ENCODE measurements at regions not wholly inside any gene's neighbourhood (a gene's known extent, or its start where the extent isn't known, plus 50 kb on each side); places are given as distances from the start of the nearest gene placed in this dataset.
A peak's percentile ranks its signal among the peaks of the same experiment; 100 is the strongest.
"Not testable (repeated sequence)": the region's sequence is repeated elsewhere in the genome, so short reads cannot be mapped to it uniquely, and the experiment has no call there.

- DNase-seq: no peak
- Histone ChIP-seq H3K36me3 (no peaks in the 10 kb centered on the region), H3K27me3 (no peaks in the 10 kb centered on the region), H3K4me3 (no peak overlapping the region), H3K4me1 (no peaks in the 10 kb centered on the region), H3K9me3 (replicated peaks) (no peaks in the 10 kb centered on the region), H3K27ac (no peak overlapping the region)
Measured at GRCh38 chr6:150692604-150693003, 92.9 kb downstream of the PLEKHG1 start.

GRCh38 chr6:150694889-150695288 lies 95.2 kb downstream of the PLEKHG1 start:
- Histone ChIP-seq H3K4me3 (no peak overlapping the region), H3K9me3 (replicated peaks) (no peaks in the 10 kb centered on the region), H3K4me1 (no peaks in the 10 kb centered on the region), H3K36me3 (no peaks in the 10 kb centered on the region), H3K27ac (no peak overlapping the region), H3K27me3 (no peaks in the 10 kb centered on the region)
- no peak for DNase-seq

GRCh38 chr6:150695652-150696051 lies 96.0 kb downstream of the PLEKHG1 start:
- H3K36me3 ChIP-seq: no peaks in the 10 kb centered on the region
- H3K4me1 ChIP-seq: no peaks in the 10 kb centered on the region
- no peak overlapping the region for H3K27ac ChIP-seq
- no peak overlapping the region for H3K4me3 ChIP-seq
- H3K9me3 ChIP-seq (replicated peaks): no peaks in the 10 kb centered on the region
- no peak for DNase-seq
- no peaks in the 10 kb centered on the region for H3K27me3 ChIP-seq

- H3K36me3 ChIP-seq: no peaks in the 10 kb centered on the region
- no peak overlapping the region for H3K27ac ChIP-seq
- H3K4me3 ChIP-seq: no peak overlapping the region
- no peaks in the 10 kb centered on the region for H3K27me3 ChIP-seq
- no peaks in the 10 kb centered on the region for H3K9me3 ChIP-seq (replicated peaks)
- H3K4me1 ChIP-seq: no peaks in the 10 kb centered on the region
- peak in 1 of 2 experiments; percentile 58 for DNase-seq
Measured at GRCh38 chr6:150696190-150696589, 96.5 kb downstream of the PLEKHG1 start.

- not testable (repeated sequence) for H3K27ac ChIP-seq; H3K36me3 ChIP-seq; H3K4me3 ChIP-seq; H3K27me3 ChIP-seq; H3K9me3 ChIP-seq (replicated peaks); H3K4me1 ChIP-seq; DNase-seq
Measured at GRCh38 chr6:150696918-150697317, 97.2 kb downstream of the PLEKHG1 start.

GRCh38 chr6:150697515-150697914 lies 97.8 kb downstream of the PLEKHG1 start:
- H3K4me1 ChIP-seq: no peaks in the 10 kb centered on the region
- no peaks in the 10 kb centered on the region for H3K36me3 ChIP-seq
- DNase-seq: peak; percentile 24 to 54
- H3K27ac ChIP-seq: no peak overlapping the region
- no peak overlapping the region for H3K4me3 ChIP-seq
- no peaks in the 10 kb centered on the region for H3K9me3 ChIP-seq (replicated peaks)
- no peaks in the 10 kb centered on the region for H3K27me3 ChIP-seq

- H3K27ac ChIP-seq: no peak overlapping the region
- H3K9me3 ChIP-seq (replicated peaks): no peaks in the 10 kb centered on the region
- no peaks in the 10 kb centered on the region for H3K4me1 ChIP-seq
- DNase-seq: no peak
- H3K27me3 ChIP-seq: no peaks in the 10 kb centered on the region
- no peaks in the 10 kb centered on the region for H3K36me3 ChIP-seq
- no peak overlapping the region for H3K4me3 ChIP-seq
Measured at GRCh38 chr6:150698391-150698790, 98.7 kb downstream of the PLEKHG1 start.

- no peaks in the 10 kb centered on the region for H3K27me3 ChIP-seq
- H3K36me3 ChIP-seq: no peaks in the 10 kb centered on the region
- H3K27ac ChIP-seq: no peak overlapping the region
- no peaks in the 10 kb centered on the region for H3K9me3 ChIP-seq (replicated peaks)
- no peak for DNase-seq
- H3K4me1 ChIP-seq: no peaks in the 10 kb centered on the region
- H3K4me3 ChIP-seq: no peak overlapping the region
Measured at GRCh38 chr6:150702675-150703074, 103.0 kb downstream of the PLEKHG1 start.

- no peaks in the 10 kb centered on the region for H3K9me3 ChIP-seq (replicated peaks)
- H3K27ac ChIP-seq: no peak overlapping the region
- DNase-seq: no peak
- H3K4me1 ChIP-seq: no peaks in the 10 kb centered on the region
- H3K36me3 ChIP-seq: no peaks in the 10 kb centered on the region
- no peaks in the 10 kb centered on the region for H3K27me3 ChIP-seq
- no peak overlapping the region for H3K4me3 ChIP-seq
Measured at GRCh38 chr6:150704447-150705192, 104.9 kb downstream of the PLEKHG1 start.

GRCh38 chr6:150705392-150705791 lies 105.7 kb downstream of the PLEKHG1 start:
- Histone ChIP-seq H3K36me3 (no peaks in the 10 kb centered on the region), H3K9me3 (replicated peaks) (no peaks in the 10 kb centered on the region), H3K27ac (no peak overlapping the region), H3K4me3 (no peak overlapping the region), H3K4me1 (peaks cover 5% of the 10 kb centered on the region; the same call in 1 of the 2 replicates), H3K27me3 (no peaks in the 10 kb centered on the region)
- no peak for DNase-seq

- H3K4me3 ChIP-seq: no peak overlapping the region
Measured at GRCh38 chr6:150710236-150710635, 110.6 kb downstream of the PLEKHG1 start.

GRCh38 chr6:150711061-150711460 lies 111.4 kb downstream of the PLEKHG1 start:
- H3K27ac ChIP-seq: no peak overlapping the region
- H3K27me3 ChIP-seq: no peaks in the 10 kb centered on the region
- H3K4me3 ChIP-seq: no peak overlapping the region
- no peaks in the 10 kb centered on the region for H3K9me3 ChIP-seq (replicated peaks)
- DNase-seq: no peak
- H3K36me3 ChIP-seq: no peaks in the 10 kb centered on the region
- H3K4me1 ChIP-seq: peaks cover 5% of the 10 kb centered on the region; the same call in 1 of the 2 replicates

More at GRCh38 chr6:150710236-150710635, 110.6 kb downstream of the PLEKHG1 start:
- DNase-seq: no peak
- H3K9me3 ChIP-seq (replicated peaks): no peaks in the 10 kb centered on the region
- H3K27me3 ChIP-seq: no peaks in the 10 kb centered on the region
- H3K27ac ChIP-seq: no peak overlapping the region
- H3K4me1 ChIP-seq: peaks cover 5% of the 10 kb centered on the region; the same call in 1 of the 2 replicates
- no peaks in the 10 kb centered on the region for H3K36me3 ChIP-seq

GRCh38 chr6:150711584-150712504 lies 112.2 kb downstream of the PLEKHG1 start:
- Histone ChIP-seq H3K4me1 (peaks cover 5% of the 10 kb centered on the region; the same call in 1 of the 2 replicates), H3K36me3 (no peaks in the 10 kb centered on the region), H3K27me3 (no peaks in the 10 kb centered on the region), H3K4me3 (no peak overlapping the region), H3K27ac (no peak overlapping the region), H3K9me3 (replicated peaks) (no peaks in the 10 kb centered on the region)
- no peak for DNase-seq

GRCh38 chr6:150712505-150713252 lies 113.0 kb downstream of the PLEKHG1 start:
- Histone ChIP-seq H3K36me3 (no peaks in the 10 kb centered on the region), H3K9me3 (replicated peaks) (no peaks in the 10 kb centered on the region), H3K27me3 (no peaks in the 10 kb centered on the region), H3K4me1 (peaks cover 5% of the 10 kb centered on the region; the same call in 1 of the 2 replicates), H3K4me3 (no peak overlapping the region), H3K27ac (no peak overlapping the region)
- no peak for DNase-seq
